Activated T-cell treated with anti-CD3 and anti-CD28 coated beads for 48 hours (primary cell): ENCODE measurements at regions not wholly inside any gene's neighbourhood (a gene's known extent, or its start where the extent isn't known, plus 50 kb on each side); places are given as distances from the start of the nearest gene placed in this dataset.
"Not testable (repeated sequence)": the region's sequence is repeated elsewhere in the genome, so short reads cannot be mapped to it uniquely, and the experiment has no call there.

Experiments
- DNase-seq: peaks from one replicate; pipeline ENCODE4 v3.0.0-alpha.2; 2020; ENCODE audit warnings: low read depth

DNA sequence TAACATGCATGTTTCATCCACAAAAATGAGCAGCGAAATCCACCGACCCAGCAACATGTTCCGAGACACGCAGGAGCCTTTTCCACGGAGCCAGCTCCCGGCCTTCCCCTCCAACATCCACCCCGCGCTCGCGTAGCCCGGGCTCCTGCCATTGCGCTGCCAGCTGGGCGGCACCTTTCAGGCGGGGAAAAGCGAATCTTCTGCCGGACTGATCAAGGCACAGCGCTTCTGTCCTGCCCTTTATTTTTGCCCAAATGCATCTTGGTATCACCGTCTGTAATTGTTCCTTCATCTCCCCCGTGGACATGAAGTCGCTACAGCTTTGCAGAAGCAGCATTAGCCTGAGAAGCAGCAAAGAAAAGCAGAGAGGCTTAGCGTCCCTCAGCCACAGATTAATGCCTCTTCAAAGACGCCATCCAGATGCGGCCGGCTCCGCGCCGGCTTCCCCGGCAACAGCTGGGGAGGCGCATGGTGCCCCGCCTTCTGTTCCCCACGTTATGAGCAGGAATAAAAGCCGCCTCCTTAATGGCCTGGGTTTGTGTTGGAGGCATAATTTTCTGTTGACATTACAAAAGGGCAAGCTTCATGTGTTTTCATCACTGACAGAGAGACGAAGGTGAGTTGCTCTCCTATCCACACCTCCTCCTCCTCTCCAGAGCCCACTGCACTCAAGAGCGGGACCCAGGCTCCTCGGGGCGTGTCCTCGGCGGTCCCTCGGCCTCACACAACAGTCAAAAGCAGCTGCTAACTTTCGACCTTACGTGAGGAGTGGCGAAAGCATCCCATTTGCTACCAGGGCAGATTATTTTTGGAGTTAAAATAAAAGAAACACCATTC is 122.1 kb upstream of the SALL3 start:
- DNase-seq = no peak

DNA sequence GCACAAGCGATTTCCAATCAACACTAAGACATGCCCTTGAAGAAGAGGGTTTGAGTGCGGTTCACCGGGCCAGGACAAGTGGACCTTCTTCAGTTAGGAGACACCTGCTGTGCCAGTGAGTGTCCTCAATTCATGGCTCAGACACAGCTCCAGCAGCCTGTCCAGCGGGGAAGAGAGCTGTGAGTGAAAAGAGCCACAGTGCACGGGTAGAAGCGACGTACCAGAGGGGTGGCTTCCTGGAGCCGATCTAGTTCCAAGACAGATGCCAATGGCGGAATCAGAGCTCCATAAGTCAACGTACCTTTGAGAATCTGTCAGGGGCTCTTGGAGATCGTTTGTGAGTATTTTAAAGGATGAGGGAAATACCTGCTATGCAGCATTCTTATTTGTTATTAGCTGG is 119.9 kb upstream of the SALL3 start:
- DNase-seq = no peak

DNA sequence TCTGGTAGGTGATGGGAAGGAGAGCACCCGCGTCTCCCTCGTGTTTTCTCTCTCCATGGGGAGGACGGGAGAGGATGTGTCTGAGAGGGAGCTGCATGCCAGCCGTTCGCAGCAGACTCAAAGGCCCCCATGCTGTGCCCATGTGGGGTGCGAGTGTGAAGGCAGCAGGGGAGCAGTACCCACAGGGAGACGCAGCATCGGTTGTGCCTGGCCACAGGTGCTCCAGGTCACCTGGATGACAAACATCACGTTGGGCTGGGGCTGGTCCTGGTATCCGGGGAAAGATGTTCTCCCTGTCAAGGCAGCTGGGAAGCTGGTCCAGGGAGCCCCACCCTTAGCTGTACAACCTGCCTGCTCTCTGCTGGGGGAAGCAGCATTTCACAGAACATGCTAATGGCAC is 119.5 kb upstream of the SALL3 start:
- DNase-seq = no peak

DNA sequence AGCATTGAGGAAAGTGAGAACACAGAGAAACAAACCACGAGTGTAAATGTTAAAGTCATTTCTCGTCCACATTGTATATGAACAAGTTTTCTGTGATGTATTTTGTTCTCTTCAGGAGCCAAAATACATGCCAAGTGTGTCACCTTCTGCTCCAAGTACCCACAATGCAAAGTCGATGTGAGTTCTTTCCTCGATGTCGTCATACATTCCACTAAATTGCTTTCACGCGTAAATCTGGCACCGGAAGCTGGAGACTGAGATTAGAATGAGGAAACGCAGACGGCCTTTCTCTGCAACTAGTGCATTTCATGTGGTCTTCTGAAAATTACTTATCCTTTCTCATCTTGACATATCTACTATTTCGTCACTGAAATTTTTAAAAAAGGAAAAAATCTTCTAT is 118.5 kb upstream of the SALL3 start:
- no peak for DNase-seq

DNA sequence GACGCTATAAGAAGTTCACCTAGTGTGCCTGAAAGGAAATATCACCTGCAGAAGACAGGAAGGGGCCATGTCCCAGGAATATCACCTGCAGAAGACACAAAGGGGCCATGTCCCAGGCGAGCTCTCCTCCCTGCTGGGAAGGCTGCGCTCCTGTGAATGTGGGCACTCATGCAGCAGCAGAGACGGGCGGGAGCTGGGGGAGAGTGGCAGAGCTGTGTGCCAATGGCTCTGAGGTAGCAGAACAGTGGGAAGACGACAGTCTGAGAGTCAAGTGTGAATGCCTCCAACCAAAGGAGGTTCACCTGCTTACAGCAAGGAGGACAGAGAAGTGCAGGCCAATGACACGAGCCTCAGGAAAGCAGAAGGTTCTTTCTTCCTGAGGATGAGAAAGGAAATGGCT is 117.9 kb upstream of the SALL3 start:
- DNase-seq = no peak

DNA sequence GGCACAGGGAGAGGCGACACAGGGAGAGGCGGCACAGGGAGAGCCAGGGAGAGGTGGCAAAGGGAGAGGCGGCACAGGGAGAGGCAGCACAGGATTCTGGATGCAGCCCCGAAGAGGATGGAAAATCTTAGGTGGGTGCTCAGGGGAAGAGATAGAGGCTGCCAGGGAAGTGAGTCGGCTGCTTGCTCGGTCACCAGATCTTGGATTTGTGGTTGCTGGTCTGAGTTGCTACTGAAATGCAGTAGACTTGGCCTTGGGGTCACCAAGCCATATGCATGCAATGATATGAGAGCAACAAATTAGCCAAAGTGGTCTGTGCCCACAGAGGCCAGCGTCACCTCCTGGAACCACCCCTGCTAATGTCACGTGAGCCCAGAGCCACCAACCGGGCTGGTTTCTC is 117.2 kb upstream of the SALL3 start:
- DNase-seq = no peak

DNA sequence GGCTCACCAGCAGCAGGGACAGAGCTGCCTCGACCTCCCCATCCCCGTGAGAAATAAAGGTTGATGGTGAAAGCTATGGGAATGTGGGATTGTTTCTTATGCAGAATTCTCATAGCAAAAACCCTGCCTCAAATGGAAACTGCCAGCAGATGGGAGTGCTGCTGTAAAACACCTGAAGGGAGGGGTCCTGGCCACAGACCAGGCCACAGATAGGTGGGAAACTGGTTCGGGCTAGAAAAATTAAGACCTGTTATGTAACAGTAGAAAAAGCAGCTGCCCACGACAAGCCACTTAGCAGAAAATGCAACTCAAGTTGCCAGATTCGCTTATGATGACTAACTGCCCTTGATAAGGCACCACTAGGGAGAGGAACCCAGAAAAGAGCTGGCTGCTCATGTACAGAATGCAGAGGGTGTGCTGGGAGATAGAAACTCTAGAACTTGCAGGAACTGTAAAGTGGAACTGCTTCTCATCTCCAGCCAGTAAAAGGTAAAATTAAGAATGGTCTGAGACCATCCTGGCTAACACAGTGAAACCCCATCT is 114.5 kb upstream of the SALL3 start:
- DNase-seq = no peak

DNA sequence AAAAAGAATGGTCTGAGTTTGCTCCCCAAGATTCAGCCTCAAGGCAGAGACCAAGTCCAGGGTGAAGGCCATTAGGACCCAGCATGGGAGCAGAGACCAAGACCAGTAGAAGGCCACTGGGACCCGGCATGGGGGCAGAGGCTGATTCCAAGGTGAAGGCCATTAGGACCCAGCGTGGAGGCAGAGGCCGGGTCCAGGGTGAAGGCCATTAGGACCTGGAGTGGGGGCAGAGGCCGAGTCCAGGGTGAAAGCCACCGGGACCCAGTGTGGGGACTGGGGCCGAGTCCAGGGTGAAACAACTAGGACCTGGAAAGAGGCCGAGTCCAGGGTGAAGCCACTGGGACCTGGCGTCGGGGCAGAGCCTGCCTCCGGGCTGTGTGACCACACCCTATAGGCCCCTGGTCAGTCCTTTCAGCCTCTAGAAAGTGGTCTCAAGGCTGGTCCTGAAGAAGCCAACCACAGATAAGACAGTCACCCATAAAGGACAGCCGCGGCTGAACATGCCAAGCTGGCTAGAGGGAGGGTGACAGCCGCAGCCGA is 113.8 kb upstream of the SALL3 start:
- no peak for DNase-seq

DNA sequence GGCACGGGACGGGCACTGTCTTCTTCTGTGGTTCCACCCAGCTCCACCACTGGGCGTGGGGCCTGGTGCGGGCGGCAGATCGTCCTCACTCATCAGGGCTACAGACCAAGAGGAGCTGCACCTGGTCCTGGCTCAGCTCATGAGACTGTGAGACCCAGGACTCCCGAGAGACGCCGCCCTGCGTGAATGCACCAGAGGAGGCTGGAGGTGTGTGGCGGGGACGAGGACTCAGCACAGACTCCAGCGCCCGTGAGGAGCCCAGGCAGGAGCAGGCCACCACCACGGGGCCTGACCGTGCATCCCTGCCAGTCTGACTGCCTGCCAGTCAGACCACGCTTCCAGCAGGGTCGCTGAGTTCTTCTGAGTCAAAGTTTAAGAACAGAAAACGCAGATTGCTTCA is 112.5 kb upstream of the SALL3 start:
- no peak for DNase-seq

DNA sequence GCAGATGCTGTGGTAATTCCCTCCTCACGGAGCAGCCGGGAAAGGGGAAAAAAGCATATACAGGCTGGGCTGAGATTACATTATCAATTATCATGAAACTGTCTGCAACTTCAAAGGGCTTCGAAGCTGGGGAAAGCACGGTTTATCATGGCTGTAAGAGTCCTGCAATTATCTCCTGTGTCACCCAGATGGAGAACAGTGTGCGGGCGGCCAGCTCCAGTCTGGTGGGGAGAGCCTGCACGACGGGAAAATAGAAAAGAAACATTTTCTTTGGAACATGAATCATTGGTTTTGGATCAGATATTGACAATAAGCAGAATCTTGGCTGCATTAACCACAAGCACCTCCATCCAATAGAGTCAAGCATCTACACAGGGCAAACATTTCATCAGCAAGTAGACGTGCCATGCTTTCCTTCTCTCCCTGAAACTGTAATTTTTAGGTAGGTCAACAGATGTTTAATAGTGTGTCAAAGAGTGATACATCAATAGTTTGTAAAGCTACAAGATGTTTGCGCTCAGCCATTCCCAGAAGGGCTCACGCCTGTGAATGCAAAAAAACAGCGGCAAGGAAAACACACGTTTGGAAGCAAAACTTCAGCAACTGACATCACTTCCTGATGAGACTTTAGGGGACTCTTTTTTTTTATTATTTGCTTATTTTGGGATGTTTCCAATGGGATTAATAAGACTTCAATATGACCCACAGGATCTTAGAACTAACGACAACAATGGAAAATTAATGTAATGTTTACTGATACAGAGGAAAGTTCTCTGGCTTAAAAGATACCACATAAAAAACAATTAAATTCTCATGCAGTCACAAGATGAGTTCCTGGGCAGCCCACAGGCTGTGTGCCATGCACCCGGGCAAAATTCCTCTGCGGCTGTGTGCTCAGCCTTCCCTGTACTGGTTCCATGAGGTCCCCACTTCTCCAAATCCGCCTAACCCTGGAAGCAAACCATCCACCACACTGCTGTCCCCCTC is 111.0 kb upstream of the SALL3 start:
- DNase-seq = no peak

DNA sequence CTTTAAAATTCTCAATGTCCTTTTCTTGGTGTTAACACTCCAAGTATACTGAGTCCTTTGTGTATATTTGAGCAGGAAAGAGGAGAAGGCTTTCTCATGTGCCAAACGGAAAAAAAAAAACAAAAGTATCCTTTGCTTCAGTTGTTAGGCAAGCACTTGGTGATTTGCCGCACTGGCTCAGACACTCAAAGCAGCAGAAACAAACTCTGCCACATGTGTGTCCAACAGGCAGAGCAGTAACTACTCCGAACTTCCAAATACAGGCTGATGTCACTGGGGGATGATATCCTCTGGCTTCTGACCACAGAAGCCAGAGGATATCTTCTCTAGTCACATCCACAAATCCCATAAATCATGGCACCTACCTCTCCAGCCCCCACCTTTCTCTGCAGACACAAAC is 108.0 kb upstream of the SALL3 start:
- DNase-seq = no peak

DNA sequence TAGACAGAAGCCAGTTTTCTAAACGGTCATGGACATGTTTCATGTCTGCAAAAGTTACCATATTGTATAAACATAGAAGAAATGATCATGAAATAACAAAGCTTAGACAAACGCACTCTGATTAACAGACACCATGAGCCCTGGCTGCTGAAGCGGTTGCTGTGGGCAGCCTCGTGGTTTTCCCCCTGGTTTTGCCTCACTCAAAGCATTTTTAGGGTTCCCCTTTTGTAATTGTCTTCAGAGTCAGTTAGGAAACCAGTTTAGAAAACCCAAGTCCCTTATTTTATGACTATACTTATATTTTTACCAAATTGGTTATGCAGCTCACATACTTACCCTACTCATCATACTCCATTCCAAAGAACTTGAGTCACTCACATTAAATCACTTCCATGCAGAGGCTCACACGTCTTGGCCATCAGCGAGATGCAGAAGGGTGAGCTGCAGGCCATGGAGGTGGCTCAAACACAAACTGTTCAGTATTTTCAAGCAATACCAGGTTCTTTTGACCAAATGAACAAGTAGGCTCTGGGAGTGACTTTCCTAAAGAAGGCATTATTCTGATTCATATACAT is 105.6 kb upstream of the SALL3 start:
- no peak for DNase-seq

DNA sequence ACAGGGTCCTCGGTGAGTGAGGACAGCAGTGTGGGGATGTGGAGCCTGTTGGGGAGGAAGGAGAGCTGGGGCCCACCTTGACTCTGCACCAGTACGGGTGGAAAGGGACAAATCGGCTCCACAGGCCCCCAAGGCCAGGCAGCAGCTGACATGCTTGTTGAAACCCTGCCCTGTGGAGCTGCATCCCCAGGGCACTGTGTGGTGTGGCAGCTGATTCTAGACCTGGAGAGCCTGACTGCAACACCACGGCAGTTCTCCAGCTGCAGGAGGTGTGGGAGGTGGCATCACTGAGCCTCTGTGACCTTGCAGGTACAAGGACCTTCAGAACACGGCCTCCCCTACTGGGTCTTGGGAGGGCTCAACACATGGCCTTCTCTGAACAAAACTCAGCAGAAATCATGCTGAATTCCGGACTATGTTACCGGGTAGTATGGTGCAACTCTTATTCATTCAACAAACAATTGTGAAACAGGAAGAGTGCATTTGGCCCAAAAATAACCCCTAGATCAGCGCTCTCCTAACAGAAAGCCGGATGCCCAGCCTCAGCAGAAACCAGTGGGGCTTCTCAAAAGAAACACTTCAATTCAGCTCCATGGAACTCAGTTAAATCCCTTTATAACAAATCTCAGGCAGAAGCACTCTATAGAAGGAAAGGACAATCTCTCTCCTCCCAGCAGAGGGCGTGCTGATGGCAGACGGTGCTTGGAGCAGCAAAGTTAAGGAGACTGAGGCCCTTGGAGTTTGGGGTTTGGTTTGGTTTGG is 104.4 kb upstream of the SALL3 start:
- DNase-seq = peak; percentile 19

DNA sequence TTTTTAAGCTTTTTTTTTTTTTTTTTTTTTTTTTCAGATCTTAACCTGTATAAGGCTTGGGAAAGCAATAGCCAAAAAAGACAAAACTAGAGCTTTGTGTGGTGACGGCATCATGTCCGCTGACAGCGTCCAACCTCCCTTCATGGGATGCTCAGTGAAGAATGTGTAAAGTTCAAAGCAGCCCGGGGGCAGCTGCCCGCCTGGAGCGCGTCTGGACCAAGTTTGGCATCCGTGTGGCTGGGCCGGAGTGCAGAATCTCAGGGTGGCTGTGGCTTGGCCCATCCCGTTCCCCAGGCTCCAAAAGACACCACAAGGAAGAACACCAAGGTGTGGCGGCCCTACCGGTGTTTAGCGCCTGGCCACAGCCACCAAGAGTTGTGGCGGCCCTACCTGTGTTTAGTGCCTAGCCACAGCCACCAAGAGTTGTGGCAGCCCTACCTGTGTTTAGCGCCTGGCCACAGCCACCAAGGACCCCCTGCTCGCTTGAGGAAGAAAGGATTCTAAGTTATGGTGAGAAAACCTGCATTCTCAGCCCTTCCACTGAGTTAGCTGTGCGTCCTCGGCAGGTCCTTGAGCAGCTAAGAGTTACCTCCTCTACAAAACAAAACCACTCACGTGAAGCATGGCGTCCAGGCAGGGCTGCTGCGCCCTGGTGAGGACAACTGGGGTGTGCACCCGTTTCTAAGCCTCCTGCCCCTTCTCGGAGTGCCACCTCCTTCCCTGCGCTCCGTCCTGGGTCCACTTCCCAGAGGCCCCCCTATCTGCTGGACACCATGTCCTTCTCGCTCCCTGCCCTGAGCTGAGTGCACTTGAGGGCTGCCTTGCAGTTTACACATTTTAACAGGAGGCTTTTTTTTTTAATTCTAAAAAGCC is 103.6 kb upstream of the SALL3 start:
- DNase-seq = no peak

DNA sequence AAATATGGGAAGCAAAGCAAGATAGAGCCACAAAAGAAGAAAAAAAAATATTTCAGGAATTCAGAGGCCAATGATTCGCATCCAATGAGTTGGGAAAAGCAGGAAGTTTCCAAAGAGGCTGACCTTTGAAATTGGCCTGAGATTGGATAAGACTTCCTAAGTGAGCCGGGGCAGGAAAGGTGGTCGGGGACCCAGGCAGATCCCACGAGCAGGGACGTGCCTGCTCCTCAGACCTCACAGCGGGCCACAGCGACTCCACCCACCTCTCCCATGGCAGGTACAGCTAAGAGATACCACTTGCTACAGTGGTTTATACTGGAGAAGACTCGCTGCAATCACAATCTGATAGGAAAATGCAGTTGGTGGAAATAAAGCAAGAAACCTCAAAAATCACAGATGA is 102.8 kb upstream of the SALL3 start:
- no peak for DNase-seq

DNA sequence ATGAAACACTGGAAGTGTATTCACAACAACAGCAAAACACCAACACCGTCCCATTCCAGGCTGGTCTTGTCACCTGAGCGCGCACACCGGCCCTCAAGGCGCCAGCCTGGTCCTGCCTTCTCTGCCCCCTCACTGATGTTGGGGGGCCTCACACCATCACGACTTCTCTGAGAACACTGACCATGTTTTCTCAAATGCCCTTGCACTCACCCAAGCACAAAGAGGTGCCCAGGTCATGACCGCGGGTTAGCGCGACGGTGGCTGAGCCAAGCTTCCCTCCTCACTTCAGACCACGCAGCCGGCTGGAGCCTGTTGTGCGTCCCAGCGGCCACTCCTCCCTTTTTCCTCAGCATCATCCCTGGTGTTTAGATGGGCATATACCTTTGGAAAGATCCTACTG is 101.3 kb upstream of the SALL3 start:
- no peak for DNase-seq

DNA sequence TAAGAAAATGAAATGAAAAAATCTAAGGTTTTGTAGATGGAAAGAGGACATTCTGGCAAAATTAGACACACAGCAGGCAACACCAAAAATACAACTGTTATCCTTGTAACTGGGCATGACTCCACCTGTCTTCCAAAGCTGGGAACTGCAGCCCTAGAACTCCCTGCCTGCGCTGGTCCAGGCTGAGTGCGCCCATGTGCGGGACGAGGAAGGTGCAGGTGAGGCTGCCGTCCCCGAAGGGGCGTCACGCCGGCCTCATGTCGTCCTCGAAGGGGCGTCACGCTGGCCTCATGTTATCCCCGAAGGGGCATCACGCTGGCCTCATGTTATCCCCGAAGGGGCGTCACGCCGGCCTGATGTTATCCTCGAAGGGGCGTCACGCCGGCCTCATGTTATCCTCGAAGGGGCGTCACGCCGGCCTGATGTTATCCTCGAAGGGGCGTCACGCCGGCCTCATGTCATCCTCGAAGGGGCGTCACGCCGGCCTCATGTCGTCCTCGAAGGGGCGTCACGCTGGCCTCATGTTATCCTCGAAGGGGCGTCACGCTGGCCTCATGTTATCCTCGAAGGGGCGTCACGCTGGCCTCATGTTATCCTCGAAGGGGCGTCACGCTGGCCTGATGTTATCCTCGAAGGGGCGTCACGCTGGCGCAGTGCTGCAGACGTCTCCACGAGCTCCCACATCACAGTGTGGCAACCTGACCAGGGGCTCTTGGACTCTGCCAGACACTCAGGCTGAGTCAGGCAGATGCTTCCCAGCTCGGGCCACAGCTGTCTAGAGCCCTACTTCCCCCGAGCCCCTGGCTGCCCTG is 100.3 kb upstream of the SALL3 start:
- not testable (repeated sequence) for DNase-seq

DNA sequence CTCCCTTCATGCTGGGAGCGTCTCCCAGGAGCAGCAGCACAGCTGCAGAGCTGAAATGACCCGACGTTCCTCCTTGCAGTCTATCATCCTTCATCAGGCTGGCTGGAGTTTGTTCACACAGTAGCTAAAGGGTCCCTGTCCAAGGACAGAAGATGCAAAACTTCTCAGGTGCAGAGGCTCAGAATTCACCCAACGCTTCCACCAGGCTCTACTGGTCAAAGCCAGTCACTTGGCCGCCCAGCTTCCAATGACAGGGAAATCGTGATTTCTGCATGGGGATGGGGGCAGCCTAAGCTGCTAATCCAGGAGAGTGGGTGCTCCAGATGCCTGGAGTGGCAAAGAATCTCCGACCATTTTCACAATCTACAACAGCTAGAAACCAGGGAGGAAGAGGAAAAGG is 97.0 kb upstream of the SALL3 start:
- DNase-seq = no peak

DNA sequence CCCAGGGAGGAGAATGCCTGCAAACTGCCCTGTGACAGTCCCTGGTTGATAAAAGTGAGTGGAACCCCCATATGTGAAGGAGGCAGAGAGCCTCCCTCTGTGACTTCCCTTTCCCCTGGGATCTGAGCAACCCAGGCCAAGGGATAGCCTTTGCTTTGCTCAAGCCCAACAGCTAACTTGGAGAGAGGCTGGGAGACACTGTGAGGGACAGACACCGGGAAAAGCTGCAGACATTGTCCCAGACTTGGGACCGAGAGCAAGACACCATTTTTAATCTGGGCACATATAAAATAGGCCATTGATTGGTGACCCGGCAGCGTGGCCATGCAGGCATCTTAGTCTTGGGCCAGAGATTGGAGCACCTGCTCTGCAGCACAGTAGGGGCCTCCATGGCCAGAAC is 96.1 kb upstream of the SALL3 start:
- no peak for DNase-seq

DNA sequence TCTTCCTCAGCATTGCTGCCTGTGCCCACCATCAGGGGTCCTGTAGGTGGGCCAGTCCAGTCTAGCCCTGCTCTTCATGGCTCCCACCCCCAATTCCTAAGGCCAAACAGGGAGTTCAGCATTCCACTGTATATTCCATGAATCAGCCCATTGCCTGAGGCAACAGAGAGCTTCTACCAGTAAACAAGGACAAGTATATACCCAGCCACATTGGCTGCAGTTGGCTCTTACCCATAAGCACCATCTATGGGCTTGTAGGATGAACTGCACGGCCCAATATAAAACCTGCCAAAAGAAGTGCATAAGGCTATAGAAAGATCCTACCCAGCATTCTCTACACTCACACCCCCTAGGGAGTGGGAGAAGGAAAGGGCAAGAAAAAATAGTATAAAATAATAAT is 95.1 kb upstream of the SALL3 start:
- no peak for DNase-seq
